ENCODE measurements at regions not wholly inside any gene's neighbourhood (a gene's known extent, or its start where the extent isn't known, plus 50 kb on each side); places are given as distances from the start of the nearest gene placed in this dataset.
"Not testable (repeated sequence)": the region's sequence is repeated elsewhere in the genome, so short reads cannot be mapped to it uniquely, and the experiment has no call there.

DNA sequence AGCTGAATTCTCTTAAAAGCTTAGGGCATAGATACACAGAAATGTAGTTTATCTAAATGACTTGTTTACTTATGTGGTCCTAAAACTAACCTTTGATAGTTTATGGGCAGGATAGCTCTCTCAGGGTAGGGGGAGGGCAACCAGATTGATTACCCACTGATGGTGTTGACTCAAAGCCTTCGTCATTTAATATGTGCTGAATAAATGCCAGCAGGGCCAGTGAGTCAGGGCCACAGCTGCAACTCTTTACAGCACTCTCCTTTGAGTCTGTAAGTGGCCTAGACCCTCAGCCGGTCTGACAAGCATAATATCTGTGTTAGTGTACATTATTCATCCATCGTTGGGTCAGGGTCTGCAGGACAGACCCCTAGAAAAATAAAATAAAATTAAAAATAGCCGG lies 128.5 kb downstream of the ZNF675 start:
- WGBS, 2 experiments, result 66 to 76% methylated on average over 4 of the region's 4 CpGs
- Histone ChIP-seq H3K4me1 (ENCODE audit: control insufficient read depth, insufficient read depth, low read length) (no peaks in the 10 kb centered on the region), H3K4me3 (ENCODE audit: insufficient read depth, low read depth, low read length) (no peak overlapping the region), H3K9me3 (ENCODE audit: control insufficient read depth, low read length) (peaks cover 11% of the 10 kb centered on the region), H3K27ac (ENCODE audit: insufficient read depth, low read depth, low read length, poor library complexity, severe bottlenecking) (no peak overlapping the region), H3K27me3 (ENCODE audit: control insufficient read depth, insufficient read depth, low read length, poor library complexity, severe bottlenecking) (no peaks in the 10 kb centered on the region), H3K36me3 (ENCODE audit: control insufficient read depth, insufficient read depth, low read length) (no peaks in the 10 kb centered on the region)

DNA sequence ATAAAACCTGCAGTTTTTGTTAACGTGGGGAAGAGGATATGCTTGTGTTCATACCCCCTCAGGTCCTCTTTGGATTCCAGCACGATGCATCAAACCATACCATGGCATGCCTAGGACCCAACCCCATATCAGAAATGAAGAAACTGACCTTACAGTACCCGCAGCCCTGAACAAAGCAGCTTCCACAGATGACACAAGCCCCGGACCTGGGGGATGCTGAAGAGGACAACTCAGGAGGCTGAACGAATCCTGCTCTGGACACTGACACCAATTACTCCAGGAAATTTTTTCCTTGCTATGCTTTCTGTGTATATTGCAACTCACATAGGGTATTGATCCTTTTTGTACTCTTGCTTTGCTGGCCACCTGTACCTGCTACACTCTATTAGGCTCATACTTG lies 129.6 kb downstream of the ZNF675 start:
- WGBS, 2 experiments, result 63 to 71% methylated on average over 5 of the region's 5 CpGs
- Histone ChIP-seq H3K9me3 (ENCODE audit: control insufficient read depth, low read length) (peaks cover 6% of the 10 kb centered on the region), H3K27me3 (ENCODE audit: control insufficient read depth, insufficient read depth, low read length, poor library complexity, severe bottlenecking) (no peaks in the 10 kb centered on the region), H3K36me3 (ENCODE audit: control insufficient read depth, insufficient read depth, low read length) (no peaks in the 10 kb centered on the region), H3K4me1 (ENCODE audit: control insufficient read depth, insufficient read depth, low read length) (no peaks in the 10 kb centered on the region), H3K4me3 (ENCODE audit: insufficient read depth, low read depth, low read length) (no peak overlapping the region), H3K27ac (ENCODE audit: insufficient read depth, low read depth, low read length, poor library complexity, severe bottlenecking) (no peak overlapping the region)

DNA sequence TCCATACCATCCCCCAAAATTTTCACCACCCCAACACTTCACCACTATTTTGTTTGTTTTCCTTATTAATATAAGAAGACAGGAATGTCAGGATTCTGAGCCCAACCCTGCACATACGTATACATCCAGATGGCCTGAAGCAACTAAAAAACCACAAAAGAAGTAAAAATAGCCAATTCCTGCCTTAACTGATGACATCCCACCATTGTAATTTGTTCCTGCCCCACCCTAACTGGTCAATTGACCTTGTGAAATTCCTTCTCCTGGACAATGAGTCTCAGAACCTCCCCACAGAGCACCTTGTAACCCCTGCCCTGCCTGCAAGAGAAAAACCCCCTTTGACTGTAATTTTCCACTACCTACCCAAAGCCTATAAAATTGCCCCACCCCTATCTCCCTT lies 132.5 kb downstream of the ZNF675 start:
- H3K36me3 ChIP-seq (ENCODE audit: control insufficient read depth, insufficient read depth, low read length), result no peaks in the 10 kb centered on the region
- H3K4me3 ChIP-seq (ENCODE audit: insufficient read depth, low read depth, low read length), result no peak overlapping the region
- H3K4me1 ChIP-seq (ENCODE audit: control insufficient read depth, insufficient read depth, low read length), result no peaks in the 10 kb centered on the region
- H3K27ac ChIP-seq (ENCODE audit: insufficient read depth, low read depth, low read length, poor library complexity, severe bottlenecking), result no peak overlapping the region
- 83 to 88% methylated on average over 1 of the region's 1 CpG for WGBS, 2 experiments
- H3K9me3 ChIP-seq (ENCODE audit: control insufficient read depth, low read length), result peaks cover 6% of the 10 kb centered on the region
- no peaks in the 10 kb centered on the region for H3K27me3 ChIP-seq (ENCODE audit: control insufficient read depth, insufficient read depth, low read length, poor library complexity, severe bottlenecking)

DNA sequence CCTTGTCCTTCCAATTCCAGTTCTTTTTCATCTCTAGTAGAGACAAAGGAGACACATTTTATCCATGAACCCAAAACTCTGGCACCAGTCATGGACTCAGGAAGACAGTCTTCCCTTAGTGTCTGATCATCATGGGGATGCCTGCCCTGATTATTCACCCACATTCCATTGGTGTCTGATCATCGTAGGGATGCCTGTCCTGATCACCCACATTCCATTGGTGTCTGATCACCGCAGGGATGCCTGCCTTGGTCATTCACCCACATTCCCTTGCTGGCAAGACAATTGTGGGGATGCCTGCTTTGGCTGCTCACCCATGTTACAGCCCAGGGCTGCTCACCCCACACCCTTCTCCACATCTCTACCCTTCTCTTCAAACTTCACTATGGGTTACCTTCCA lies 136.9 kb downstream of the ZNF675 start:
- H3K27ac ChIP-seq (ENCODE audit: insufficient read depth, low read depth, low read length, poor library complexity, severe bottlenecking); H3K4me3 ChIP-seq (ENCODE audit: insufficient read depth, low read depth, low read length); H3K27me3 ChIP-seq (ENCODE audit: control insufficient read depth, insufficient read depth, low read length, poor library complexity, severe bottlenecking); H3K36me3 ChIP-seq (ENCODE audit: control insufficient read depth, insufficient read depth, low read length); H3K4me1 ChIP-seq (ENCODE audit: control insufficient read depth, insufficient read depth, low read length); H3K9me3 ChIP-seq (ENCODE audit: control insufficient read depth, low read length): not testable (repeated sequence)
- WGBS, 2 experiments, result 73 to 80% methylated on average over 2 of the region's 2 CpGs

- Histone ChIP-seq H3K27me3 (ENCODE audit: control insufficient read depth, insufficient read depth, low read length, poor library complexity, severe bottlenecking) (no peaks in the 10 kb centered on the region), H3K4me1 (ENCODE audit: control insufficient read depth, insufficient read depth, low read length) (no peaks in the 10 kb centered on the region), H3K4me3 (ENCODE audit: insufficient read depth, low read depth, low read length) (no peak overlapping the region), H3K9me3 (ENCODE audit: control insufficient read depth, low read length) (peaks cover 2% of the 10 kb centered on the region), H3K36me3 (ENCODE audit: control insufficient read depth, insufficient read depth, low read length) (no peaks in the 10 kb centered on the region), H3K27ac (ENCODE audit: insufficient read depth, low read depth, low read length, poor library complexity, severe bottlenecking) (no peak overlapping the region)
- 84 to 88% methylated on average over 11 of the region's 11 CpGs for WGBS, 2 experiments
Observed at GRCh38 chr19:23547816-23548430, 139.1 kb downstream of the ZNF675 start.

DNA sequence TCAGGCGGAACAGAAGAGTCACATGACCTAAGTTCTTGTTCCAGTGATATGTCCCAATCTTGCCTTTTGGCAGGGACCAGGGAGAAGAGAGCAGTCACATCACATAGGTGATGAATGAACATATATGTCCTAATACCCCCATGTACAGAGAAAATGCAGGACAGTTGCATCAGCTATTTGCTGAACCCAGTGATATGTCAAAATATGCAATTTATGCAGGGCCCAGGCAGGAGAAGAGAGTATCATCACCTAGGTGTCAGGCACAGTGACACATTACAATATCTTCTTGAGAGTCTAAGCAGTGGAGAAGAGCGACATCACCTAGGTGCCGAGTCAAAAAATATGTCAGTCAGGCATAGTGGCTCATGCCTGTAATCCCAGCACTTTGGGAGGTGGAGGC lies 139.9 kb downstream of the ZNF675 start:
- Histone ChIP-seq H3K27ac (ENCODE audit: insufficient read depth, low read depth, low read length, poor library complexity, severe bottlenecking) (no peak overlapping the region), H3K9me3 (ENCODE audit: control insufficient read depth, low read length) (peaks cover 8% of the 10 kb centered on the region), H3K27me3 (ENCODE audit: control insufficient read depth, insufficient read depth, low read length, poor library complexity, severe bottlenecking) (no peaks in the 10 kb centered on the region), H3K4me3 (ENCODE audit: insufficient read depth, low read depth, low read length) (no peak overlapping the region), H3K4me1 (ENCODE audit: control insufficient read depth, insufficient read depth, low read length) (no peaks in the 10 kb centered on the region), H3K36me3 (ENCODE audit: control insufficient read depth, insufficient read depth, low read length) (no peaks in the 10 kb centered on the region)
- WGBS, 2 experiments, result 82 to 87% methylated on average over 3 of the region's 3 CpGs

- no peak overlapping the region for H3K4me3 ChIP-seq (ENCODE audit: insufficient read depth, low read depth, low read length)
- 69 to 70% methylated on average over 2 of the region's 2 CpGs for WGBS, 2 experiments
- H3K9me3 ChIP-seq (ENCODE audit: control insufficient read depth, low read length), result peaks cover 11% of the 10 kb centered on the region
Observed at GRCh38 chr19:23543351-23543750, 143.7 kb downstream of the ZNF675 start.

GRCh38 chr19:23542562-23542961 lies 144.4 kb downstream of the ZNF675 start:
- no peak overlapping the region for H3K4me3 ChIP-seq (ENCODE audit: insufficient read depth, low read depth, low read length)
- 38 to 39% methylated on average over 1 of the region's 1 CpG for WGBS, 2 experiments
- no peaks in the 10 kb centered on the region for H3K36me3 ChIP-seq (ENCODE audit: control insufficient read depth, insufficient read depth, low read length)
- H3K9me3 ChIP-seq (ENCODE audit: control insufficient read depth, low read length), result peaks cover 11% of the 10 kb centered on the region
- H3K27me3 ChIP-seq (ENCODE audit: control insufficient read depth, insufficient read depth, low read length, poor library complexity, severe bottlenecking), result no peaks in the 10 kb centered on the region
- no peaks in the 10 kb centered on the region for H3K4me1 ChIP-seq (ENCODE audit: control insufficient read depth, insufficient read depth, low read length)
- H3K27ac ChIP-seq (ENCODE audit: insufficient read depth, low read depth, low read length, poor library complexity, severe bottlenecking), result no peak overlapping the region

More at GRCh38 chr19:23543351-23543750, 143.7 kb downstream of the ZNF675 start:
- Histone ChIP-seq H3K36me3 (ENCODE audit: control insufficient read depth, insufficient read depth, low read length) (no peaks in the 10 kb centered on the region), H3K27me3 (ENCODE audit: control insufficient read depth, insufficient read depth, low read length, poor library complexity, severe bottlenecking) (no peaks in the 10 kb centered on the region), H3K4me1 (ENCODE audit: control insufficient read depth, insufficient read depth, low read length) (no peaks in the 10 kb centered on the region), H3K27ac (ENCODE audit: insufficient read depth, low read depth, low read length, poor library complexity, severe bottlenecking) (no peak overlapping the region)

DNA sequence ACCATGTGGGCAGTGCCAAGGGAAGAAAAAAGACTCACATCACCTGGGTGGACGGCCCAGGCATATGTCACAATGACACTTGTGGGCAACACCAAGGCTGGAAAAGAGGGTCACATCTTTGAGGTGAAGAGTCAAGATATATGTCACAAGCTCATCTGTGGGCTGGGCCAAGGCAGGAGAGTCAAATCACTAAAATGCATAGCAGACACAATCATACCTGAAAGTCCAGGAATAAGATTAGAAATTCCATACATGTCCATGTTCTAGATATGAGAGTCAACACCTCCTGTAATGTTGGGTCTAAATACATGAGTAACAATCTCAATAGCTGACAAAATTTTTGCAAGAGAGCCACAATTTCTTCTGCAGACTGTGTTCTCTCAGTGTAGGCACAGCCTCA lies 145.0 kb downstream of the ZNF675 start:
- Histone ChIP-seq H3K4me3 (ENCODE audit: insufficient read depth, low read depth, low read length) (no peak overlapping the region), H3K27me3 (ENCODE audit: control insufficient read depth, insufficient read depth, low read length, poor library complexity, severe bottlenecking) (no peaks in the 10 kb centered on the region), H3K27ac (ENCODE audit: insufficient read depth, low read depth, low read length, poor library complexity, severe bottlenecking) (no peak overlapping the region), H3K36me3 (ENCODE audit: control insufficient read depth, insufficient read depth, low read length) (no peaks in the 10 kb centered on the region), H3K9me3 (ENCODE audit: control insufficient read depth, low read length) (peaks cover 9% of the 10 kb centered on the region), H3K4me1 (ENCODE audit: control insufficient read depth, insufficient read depth, low read length) (no peaks in the 10 kb centered on the region)
- WGBS, 2 experiments, result 48 to 61% methylated on average over 1 of the region's 1 CpG

DNA sequence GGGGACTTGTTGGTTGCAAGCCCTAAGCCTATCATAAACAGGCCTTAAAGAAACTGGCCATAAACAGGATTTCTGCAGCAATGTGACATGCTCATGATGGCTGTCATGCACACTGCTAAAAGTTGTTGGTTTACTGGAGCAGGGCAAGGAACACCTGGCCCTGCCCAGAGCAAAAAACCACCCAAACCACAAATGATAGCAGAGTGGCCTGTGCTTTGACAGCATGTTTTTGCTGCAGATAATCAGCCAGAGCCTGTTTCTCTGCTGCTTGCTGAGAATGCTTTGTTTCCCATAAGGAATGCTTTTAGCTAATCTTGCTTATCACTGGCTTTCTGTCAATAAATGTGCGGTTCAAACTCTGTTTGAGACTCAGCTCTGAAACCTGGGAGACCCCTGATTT lies 144.9 kb upstream of the ZNF91 start:
- not testable (repeated sequence) for H3K4me1 ChIP-seq (ENCODE audit: control insufficient read depth, insufficient read depth, low read length); H3K36me3 ChIP-seq (ENCODE audit: control insufficient read depth, insufficient read depth, low read length); H3K9me3 ChIP-seq (ENCODE audit: control insufficient read depth, low read length); H3K4me3 ChIP-seq (ENCODE audit: insufficient read depth, low read depth, low read length); H3K27ac ChIP-seq (ENCODE audit: insufficient read depth, low read depth, low read length, poor library complexity, severe bottlenecking); H3K27me3 ChIP-seq (ENCODE audit: control insufficient read depth, insufficient read depth, low read length, poor library complexity, severe bottlenecking)
- WGBS, 2 experiments, result 64 to 83% methylated on average over 1 of the region's 1 CpG

DNA sequence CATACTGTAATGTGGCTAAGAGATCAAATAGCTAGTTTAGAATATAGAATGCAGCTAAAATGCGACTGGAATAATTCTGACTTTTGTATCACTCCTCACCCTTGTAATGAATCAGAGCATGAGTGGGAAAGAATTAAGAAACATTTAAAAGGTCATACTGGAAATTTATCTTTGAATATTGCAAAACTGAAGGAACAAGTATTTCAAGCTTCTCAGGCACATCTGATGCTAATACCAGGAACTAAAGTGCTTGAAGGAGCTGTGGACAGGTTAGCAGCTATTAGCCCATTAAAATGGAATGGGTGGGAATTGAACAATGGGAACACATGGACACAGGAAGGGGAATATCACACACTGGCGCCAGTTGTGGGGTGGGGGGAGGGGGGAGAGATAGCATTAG lies 144.2 kb upstream of the ZNF91 start:
- no peak overlapping the region for H3K27ac ChIP-seq (ENCODE audit: insufficient read depth, low read depth, low read length, poor library complexity, severe bottlenecking)
- no peak overlapping the region for H3K4me3 ChIP-seq (ENCODE audit: insufficient read depth, low read depth, low read length)
- H3K27me3 ChIP-seq (ENCODE audit: control insufficient read depth, insufficient read depth, low read length, poor library complexity, severe bottlenecking), result no peaks in the 10 kb centered on the region
- no peaks in the 10 kb centered on the region for H3K4me1 ChIP-seq (ENCODE audit: control insufficient read depth, insufficient read depth, low read length)
- peaks cover 9% of the 10 kb centered on the region for H3K9me3 ChIP-seq (ENCODE audit: control insufficient read depth, low read length)
- WGBS, 2 experiments, result 59 to 67% methylated on average over 2 of the region's 2 CpGs
- H3K36me3 ChIP-seq (ENCODE audit: control insufficient read depth, insufficient read depth, low read length), result no peaks in the 10 kb centered on the region
